Progenitor cell of endocrine pancreas (in vitro differentiated cells): ENCODE measurements at regions not wholly inside any gene's neighbourhood (a gene's known extent, or its start where the extent isn't known, plus 50 kb on each side); places are given as distances from the start of the nearest gene placed in this dataset.

ENCODE experiments used
- DNase-seq: peaks from one replicate; pipeline ENCODE4 v3.0.0; 2021; ENCODE audit warnings: low spot score; ENCODE audit not compliant: unreplicated experiment
- H3K27ac Mint-ChIP-seq: 2 replicates; pipeline ENCODE4 v1.8.0; 2021; ENCODE audit warnings: mild to moderate bottlenecking, moderate library complexity, mixed read lengths
- H3K27me3 Mint-ChIP-seq: 2 replicates; pipeline ENCODE4 v1.8.0; 2021; ENCODE audit warnings: mixed read lengths
- H3K36me3 Mint-ChIP-seq: 2 replicates; pipeline ENCODE4 v1.8.0; 2022; ENCODE audit warnings: mixed read lengths; ENCODE audit not compliant: insufficient read depth
- H3K4me1 Mint-ChIP-seq: 2 replicates; pipeline ENCODE4 v1.8.0; 2021; ENCODE audit warnings: low read depth, mixed read lengths
- H3K4me3 Mint-ChIP-seq: 2 replicates; pipeline ENCODE4 v1.8.0; 2021; ENCODE audit warnings: low read depth, mild to moderate bottlenecking, moderate library complexity, mixed read lengths
- H3K9me3 Mint-ChIP-seq: 2 replicates; pipeline ENCODE4 v1.8.0; 2021; ENCODE audit warnings: low read depth, mixed read lengths
- TF ChIP-seq, protein P1 (sequence below): fragments of 200-600 bp; sonication (generic); IDR thresholded peaks from one replicate; pipeline ENCODE4 v1.5.0; 2021; ENCODE audit warnings: antibody characterized with exemption, mild to moderate bottlenecking; ENCODE audit not compliant: unreplicated experiment

- Mint-ChIP-seq H3K4me1 (peaks cover 25% of the 10 kb centered on the region), H3K4me3 (no peak overlapping the region), H3K36me3 (no peaks in the 10 kb centered on the region), H3K9me3 (peaks cover 3% of the 10 kb centered on the region), H3K27me3 (peaks cover 3% of the 10 kb centered on the region), H3K27ac (no peak overlapping the region)
- TF ChIP-seq, protein P1, sequence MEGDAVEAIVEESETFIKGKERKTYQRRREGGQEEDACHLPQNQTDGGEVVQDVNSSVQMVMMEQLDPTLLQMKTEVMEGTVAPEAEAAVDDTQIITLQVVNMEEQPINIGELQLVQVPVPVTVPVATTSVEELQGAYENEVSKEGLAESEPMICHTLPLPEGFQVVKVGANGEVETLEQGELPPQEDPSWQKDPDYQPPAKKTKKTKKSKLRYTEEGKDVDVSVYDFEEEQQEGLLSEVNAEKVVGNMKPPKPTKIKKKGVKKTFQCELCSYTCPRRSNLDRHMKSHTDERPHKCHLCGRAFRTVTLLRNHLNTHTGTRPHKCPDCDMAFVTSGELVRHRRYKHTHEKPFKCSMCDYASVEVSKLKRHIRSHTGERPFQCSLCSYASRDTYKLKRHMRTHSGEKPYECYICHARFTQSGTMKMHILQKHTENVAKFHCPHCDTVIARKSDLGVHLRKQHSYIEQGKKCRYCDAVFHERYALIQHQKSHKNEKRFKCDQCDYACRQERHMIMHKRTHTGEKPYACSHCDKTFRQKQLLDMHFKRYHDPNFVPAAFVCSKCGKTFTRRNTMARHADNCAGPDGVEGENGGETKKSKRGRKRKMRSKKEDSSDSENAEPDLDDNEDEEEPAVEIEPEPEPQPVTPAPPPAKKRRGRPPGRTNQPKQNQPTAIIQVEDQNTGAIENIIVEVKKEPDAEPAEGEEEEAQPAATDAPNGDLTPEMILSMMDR = no peak
- DNase-seq = no peak
Observed at GRCh38 chr17:13407381-13407780, 194.3 kb downstream of the HS3ST3A1 start.

DNA sequence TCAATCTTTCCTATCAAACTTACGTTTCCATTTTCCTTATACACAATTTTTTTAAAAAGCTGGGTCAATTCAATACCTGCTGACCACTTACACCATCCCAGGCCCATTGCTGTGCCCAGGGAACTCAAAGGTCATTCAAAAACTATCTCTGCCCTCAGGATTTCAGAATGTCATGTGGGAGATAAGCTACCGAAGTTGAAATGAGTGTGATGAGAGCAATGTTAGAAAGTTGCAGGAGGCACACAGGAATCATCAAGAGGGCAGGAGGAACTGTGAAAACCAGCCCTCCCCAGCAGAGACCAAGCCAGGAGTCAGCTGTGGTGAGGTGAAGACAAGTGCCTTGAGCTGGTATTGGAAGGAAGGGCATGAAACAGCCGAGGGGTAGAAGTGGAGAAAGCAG is 195.9 kb downstream of the HS3ST3A1 start:
- DNase-seq = no peak
- TF ChIP-seq, protein P1 = no peak

DNA sequence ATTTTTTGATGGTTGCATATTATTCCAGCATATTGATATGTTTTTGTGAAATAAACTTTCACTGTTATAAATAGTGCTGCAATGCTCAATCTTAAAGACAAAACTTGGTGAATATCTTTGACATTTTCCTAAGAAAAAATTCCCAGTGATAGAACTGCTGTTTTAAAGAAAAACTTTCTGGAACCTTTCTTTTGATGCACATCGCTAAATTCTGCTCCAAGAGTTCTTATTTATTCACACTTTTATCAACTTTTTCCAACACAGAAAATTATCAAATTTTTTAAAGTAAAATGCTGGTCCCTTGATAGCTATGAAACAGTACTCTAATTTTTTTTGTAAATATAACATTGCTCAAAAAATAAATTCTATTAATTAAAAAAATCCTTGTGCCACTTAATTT is 196.6 kb downstream of the HS3ST3A1 start:
- TF ChIP-seq, protein P1 = no peak
- Mint-ChIP-seq H3K27ac (no peak overlapping the region), H3K9me3 (peaks cover 3% of the 10 kb centered on the region), H3K27me3 (peaks cover 3% of the 10 kb centered on the region), H3K4me1 (peaks cover 19% of the 10 kb centered on the region), H3K4me3 (no peak overlapping the region), H3K36me3 (no peaks in the 10 kb centered on the region)
- no peak for DNase-seq

More for the DNA sequence above, 195.9 kb downstream of the HS3ST3A1 start:
- Mint-ChIP-seq H3K4me3 (no peak overlapping the region), H3K27ac (no peak overlapping the region), H3K36me3 (no peaks in the 10 kb centered on the region), H3K4me1 (peaks cover 22% of the 10 kb centered on the region), H3K27me3 (peaks cover 3% of the 10 kb centered on the region), H3K9me3 (peaks cover 3% of the 10 kb centered on the region)

GRCh38 chr17:13403982-13404946 is 197.5 kb downstream of the HS3ST3A1 start:
- H3K4me3 Mint-ChIP-seq = no peak overlapping the region
- peaks cover 17% of the 10 kb centered on the region for H3K4me1 Mint-ChIP-seq
- TF ChIP-seq, protein P1 = no peak
- H3K9me3 Mint-ChIP-seq = peaks cover 3% of the 10 kb centered on the region
- H3K27ac Mint-ChIP-seq = no peak overlapping the region
- DNase-seq = no peak
- no peaks in the 10 kb centered on the region for H3K36me3 Mint-ChIP-seq
- peaks cover 3% of the 10 kb centered on the region for H3K27me3 Mint-ChIP-seq

GRCh38 chr17:13400491-13400890 is 201.2 kb downstream of the HS3ST3A1 start:
- Mint-ChIP-seq H3K27ac (no peak overlapping the region), H3K27me3 (peaks cover 3% of the 10 kb centered on the region), H3K4me3 (no peak overlapping the region), H3K36me3 (no peaks in the 10 kb centered on the region), H3K9me3 (peaks cover 3% of the 10 kb centered on the region), H3K4me1 (peaks cover 11% of the 10 kb centered on the region)
- no peak for DNase-seq
- TF ChIP-seq, protein P1 = no peak
